Uterus (tissue), 3 donors: ENCODE measurements at regions not wholly inside any gene's neighbourhood (a gene's known extent, or its start where the extent isn't known, plus 50 kb on each side); places are given as distances from the start of the nearest gene placed in this dataset.

ENCODE experiments used
- DNase-seq, 2 donors: peaks; one replicate each; pipeline ENCODE4 v3.0.0-alpha.2; 2019 to 2020
- H3K27ac ChIP-seq, 2 donors: fragments of 200-600 bp; sonication (generic); 1 replicate in 1 of 2; 2 replicates in 1 of 2; pipeline ENCODE4 v1.5.1; 2016 to 2018
- H3K27me3 ChIP-seq, 2 donors: fragments of 200-600 bp; sonication (generic); one replicate each; pipeline ENCODE4 v1.5.1; 2018 to 2019; ENCODE audit warnings: control low read depth in 1 of 2
- H3K36me3 ChIP-seq, 2 donors: fragments of 200-600 bp; sonication (generic); one replicate each; pipeline ENCODE4 v1.5.1; 2019; ENCODE audit warnings: control low read depth in 1 of 2
- H3K4me1 ChIP-seq, 2 donors: fragments of 200-600 bp; sonication (generic); one replicate each; pipeline ENCODE4 v1.5.1; 2018 to 2019; ENCODE audit warnings: control low read depth in 1 of 2
- H3K4me3 ChIP-seq, 2 donors: fragments of 200-600 bp; sonication (generic); 1 replicate in 1 of 2; 2 replicates in 1 of 2; pipeline ENCODE4 v1.5.1; 2018 to 2019; ENCODE audit warnings: mild to moderate bottlenecking in 1 of 2
- H3K9me3 ChIP-seq, 2 donors: fragments of 200-600 bp; sonication (generic); one replicate each; pipeline ENCODE4 v1.5.1; 2019; ENCODE audit warnings: control low read depth in 1 of 2
- POLR2A ChIP-seq, 2 donors: fragments of 450-650 bp; IDR thresholded peaks; one replicate each; pipeline ENCODE4 v1.6.1; 2016; ENCODE audit warnings: antibody characterized with exemption in 2 of 2, mild to moderate bottlenecking in 1 of 2, moderate library complexity in 1 of 2
- intact Hi-C: fragments of 100-400 bp; cut with DNase I; formaldehyde crosslinking; loops from one replicate; pipeline ENCODE4 v1.15.1; 2023; ENCODE audit warnings: low total_unique reads
- TF ChIP-seq, protein P1 (sequence below), 4 experiments: fragments of 200-600 bp in 2 of 4; fragments of 450-650 bp in 2 of 4; sonication (generic) in 2 of 4; IDR thresholded peaks; one replicate each; pipeline ENCODE4 v1.5.1; 2016 to 2019; ENCODE audit warnings: antibody characterized with exemption in 4 of 4, mild to moderate bottlenecking in 2 of 4, moderate library complexity in 1 of 4
- donor health status: DM: yes; HTN: yes; CAD: no.

DNA sequence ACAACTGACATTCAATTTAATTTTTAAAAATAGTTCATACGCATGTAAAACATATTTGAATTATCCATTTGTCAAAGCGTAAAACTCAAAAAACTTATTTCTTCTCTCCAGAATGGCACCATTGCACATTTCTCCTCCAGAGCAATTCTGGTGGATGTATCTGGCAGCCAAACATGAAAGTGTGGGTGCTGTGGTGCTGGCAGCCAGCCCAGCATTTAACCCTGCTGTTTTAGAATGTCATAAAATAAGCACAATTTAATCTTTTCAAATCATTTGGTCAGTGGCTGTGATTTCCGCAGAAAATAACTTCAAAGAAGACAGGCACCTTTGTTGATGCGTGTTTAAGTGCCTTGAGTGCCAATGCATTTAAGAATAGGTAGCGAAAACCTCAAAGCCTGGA is 302.7 kb upstream of the MEOX2 start:
- H3K27me3 ChIP-seq: no peaks in the 10 kb centered on the region
- no peak for TF ChIP-seq POLR2A (IDR thresholded peaks at IDR 0.05)
- TF ChIP-seq, protein P1, sequence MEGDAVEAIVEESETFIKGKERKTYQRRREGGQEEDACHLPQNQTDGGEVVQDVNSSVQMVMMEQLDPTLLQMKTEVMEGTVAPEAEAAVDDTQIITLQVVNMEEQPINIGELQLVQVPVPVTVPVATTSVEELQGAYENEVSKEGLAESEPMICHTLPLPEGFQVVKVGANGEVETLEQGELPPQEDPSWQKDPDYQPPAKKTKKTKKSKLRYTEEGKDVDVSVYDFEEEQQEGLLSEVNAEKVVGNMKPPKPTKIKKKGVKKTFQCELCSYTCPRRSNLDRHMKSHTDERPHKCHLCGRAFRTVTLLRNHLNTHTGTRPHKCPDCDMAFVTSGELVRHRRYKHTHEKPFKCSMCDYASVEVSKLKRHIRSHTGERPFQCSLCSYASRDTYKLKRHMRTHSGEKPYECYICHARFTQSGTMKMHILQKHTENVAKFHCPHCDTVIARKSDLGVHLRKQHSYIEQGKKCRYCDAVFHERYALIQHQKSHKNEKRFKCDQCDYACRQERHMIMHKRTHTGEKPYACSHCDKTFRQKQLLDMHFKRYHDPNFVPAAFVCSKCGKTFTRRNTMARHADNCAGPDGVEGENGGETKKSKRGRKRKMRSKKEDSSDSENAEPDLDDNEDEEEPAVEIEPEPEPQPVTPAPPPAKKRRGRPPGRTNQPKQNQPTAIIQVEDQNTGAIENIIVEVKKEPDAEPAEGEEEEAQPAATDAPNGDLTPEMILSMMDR (IDR thresholded peaks at IDR 0.05): no peak
- no peak for DNase-seq
- H3K4me3 ChIP-seq: no peak overlapping the region
- no peak overlapping the region for H3K27ac ChIP-seq
- H3K36me3 ChIP-seq: no peaks in the 10 kb centered on the region
- intact Hi-C loops: no loop called here
- no peaks in the 10 kb centered on the region for H3K9me3 ChIP-seq
- no peaks in the 10 kb centered on the region for H3K4me1 ChIP-seq

GRCh38 chr7:15985587-15986384 is 299.3 kb upstream of the MEOX2 start:
- Histone ChIP-seq H3K4me3 (no peak overlapping the region), H3K9me3 (no peaks in the 10 kb centered on the region), H3K27me3 (no peaks in the 10 kb centered on the region), H3K36me3 (no peaks in the 10 kb centered on the region), H3K27ac (no peak overlapping the region), H3K4me1 (no peaks in the 10 kb centered on the region)
- TF ChIP-seq, protein P1 (IDR thresholded peaks at IDR 0.05): no peak
- no peak for TF ChIP-seq POLR2A (IDR thresholded peaks at IDR 0.05)
- DNase-seq: no peak
- intact Hi-C loops: no loop called here

DNA sequence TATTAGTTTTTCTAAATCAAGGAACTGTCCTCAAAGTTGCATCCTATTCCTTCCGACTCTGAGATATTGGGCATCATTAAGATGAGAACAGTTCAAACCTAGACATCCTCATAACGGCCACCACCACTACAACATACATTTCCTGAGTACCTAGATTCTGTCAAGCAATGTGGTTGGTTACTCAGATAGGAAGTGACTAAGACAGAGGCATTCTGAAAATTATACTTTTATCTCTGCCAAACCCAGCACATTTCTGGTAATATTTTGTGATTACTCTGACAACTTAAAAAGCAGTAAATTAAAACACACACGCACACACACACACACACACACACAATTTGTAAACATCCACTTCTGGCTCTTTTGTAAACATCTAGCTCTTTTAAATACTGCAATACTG is 291.2 kb upstream of the MEOX2 start:
- H3K4me3 ChIP-seq: no peak overlapping the region
- no peaks in the 10 kb centered on the region for H3K9me3 ChIP-seq
- no peaks in the 10 kb centered on the region for H3K27me3 ChIP-seq
- no peak for DNase-seq
- no peaks in the 10 kb centered on the region for H3K36me3 ChIP-seq
- no peak overlapping the region for H3K27ac ChIP-seq
- no peak for TF ChIP-seq POLR2A (IDR thresholded peaks at IDR 0.05)
- TF ChIP-seq, protein P1 (IDR thresholded peaks at IDR 0.05): no peak
- H3K4me1 ChIP-seq: no peaks in the 10 kb centered on the region
- intact Hi-C loops: no loop called here

DNA sequence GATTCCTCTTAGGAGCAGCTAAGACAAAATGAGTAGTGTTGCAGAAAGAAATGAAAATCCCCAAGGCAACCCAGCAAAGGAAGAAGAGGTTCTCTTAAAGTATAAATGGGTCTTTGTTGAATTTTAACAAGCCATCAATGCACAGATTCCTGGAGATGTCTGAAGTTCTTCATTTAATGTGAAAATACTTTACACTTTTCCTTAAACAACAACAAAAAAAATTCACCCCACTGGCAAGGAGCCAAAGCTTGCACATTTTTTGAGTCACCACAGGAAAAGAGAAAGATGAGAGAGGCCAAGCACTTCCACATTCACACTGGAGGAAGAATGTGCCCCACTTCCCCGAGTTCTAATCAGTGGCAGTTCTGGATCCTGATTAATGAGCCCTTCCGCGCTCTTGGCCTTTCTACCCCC is 286.4 kb upstream of the MEOX2 start:
- H3K4me3 ChIP-seq: no peak overlapping the region
- H3K9me3 ChIP-seq: no peaks in the 10 kb centered on the region
- no peak for DNase-seq
- TF ChIP-seq, protein P1 (IDR thresholded peaks at IDR 0.05): no peak
- no peak for TF ChIP-seq POLR2A (IDR thresholded peaks at IDR 0.05)
- no peaks in the 10 kb centered on the region for H3K36me3 ChIP-seq
- no peak overlapping the region for H3K27ac ChIP-seq
- intact Hi-C loops: no loop called here
- H3K27me3 ChIP-seq: no peaks in the 10 kb centered on the region
- H3K4me1 ChIP-seq: no peaks in the 10 kb centered on the region

- no peaks in the 10 kb centered on the region for H3K9me3 ChIP-seq
- no peak for DNase-seq
- H3K27ac ChIP-seq: no peak overlapping the region
- H3K4me3 ChIP-seq: no peak overlapping the region
- no peaks in the 10 kb centered on the region for H3K27me3 ChIP-seq
- H3K4me1 ChIP-seq: no peaks in the 10 kb centered on the region
- TF ChIP-seq, protein P1 (IDR thresholded peaks at IDR 0.05): no peak
- no peak for TF ChIP-seq POLR2A (IDR thresholded peaks at IDR 0.05)
- intact Hi-C loops: no loop called here
- no peaks in the 10 kb centered on the region for H3K36me3 ChIP-seq
Observed at GRCh38 chr7:15967551-15967950, 281.1 kb upstream of the MEOX2 start.
